Gastroesophageal sphincter (tissue), 3 donors: ENCODE measurements at regions not wholly inside any gene's neighbourhood (a gene's known extent, or its start where the extent isn't known, plus 50 kb on each side); places are given as distances from the start of the nearest gene placed in this dataset.

Source experiments
- CTCF ChIP-seq, 4 experiments: fragments of 200-600 bp in 2 of 4; fragments of 450-650 bp in 2 of 4; sonication (generic) in 1 of 4; IDR thresholded peaks; one replicate each; pipeline ENCODE4 v1.5.1; 2017 to 2019; ENCODE audit warnings: antibody characterized with exemption in 4 of 4, mild to moderate bottlenecking in 2 of 4, moderate library complexity in 2 of 4
- EP300 ChIP-seq: sonication (generic); formaldehyde crosslinking; IDR thresholded peaks from one replicate; pipeline ENCODE4 v1.6.1; 2017; ENCODE audit warnings: antibody characterized with exemption, mild to moderate bottlenecking

GRCh38 chr3:40805456-40805855 lies 280.7 kb downstream of the ZNF621 start:
- TF ChIP-seq CTCF (IDR thresholded peaks at IDR 0.05) (no peak), EP300 (no peak)
